ENCODE measurements at regions not wholly inside any gene's neighbourhood (a gene's known extent, or its start where the extent isn't known, plus 50 kb on each side); places are given as distances from the start of the nearest gene placed in this dataset.

DNA sequence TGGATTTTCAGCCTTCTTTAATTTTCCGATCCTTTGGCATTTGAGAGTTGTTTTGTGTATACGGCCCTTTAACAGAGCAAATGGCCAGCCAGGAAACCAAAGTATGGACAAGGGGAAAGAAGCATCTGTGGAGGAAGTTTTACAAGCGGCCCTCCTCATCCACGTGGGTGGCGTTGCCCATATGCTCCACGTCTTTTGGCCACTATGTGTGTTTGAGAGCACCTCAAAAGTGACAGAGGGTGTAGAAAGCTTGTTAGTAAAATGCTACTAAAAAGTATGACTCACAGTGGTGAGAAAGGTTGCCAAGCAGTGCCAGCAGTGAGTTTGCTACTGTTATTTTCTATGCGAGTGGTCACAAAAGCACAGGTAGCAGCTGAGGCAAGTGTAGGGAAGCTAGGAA is 451.8 kb upstream of the NPAP1 start:
- TF ChIP-seq GATA3 (IDR thresholded peaks at IDR 0.05; ENCODE audit: low read depth, low read length): no peak

DNA sequence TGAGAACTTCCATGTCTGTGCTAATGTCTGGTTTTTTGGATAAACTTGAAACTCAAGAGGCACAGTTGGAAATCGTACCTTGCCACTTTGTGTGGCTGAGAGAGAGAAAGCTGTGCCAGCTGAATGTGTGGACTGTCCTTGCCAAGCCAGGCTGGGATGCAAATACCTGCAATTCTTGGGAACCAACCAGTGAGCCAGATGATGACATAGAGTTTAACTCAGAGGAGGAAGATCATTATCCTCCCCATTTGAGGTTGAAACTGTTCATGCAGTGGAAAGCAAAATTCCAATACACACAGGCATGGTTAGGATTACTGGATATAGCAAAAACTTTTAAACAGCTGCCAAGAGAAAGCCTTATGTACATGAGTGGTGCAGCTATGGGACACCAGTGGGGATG is 451.4 kb upstream of the NPAP1 start:
- TF ChIP-seq GATA2 (IDR thresholded peaks at IDR 0.05; ENCODE audit: low read depth, low read length) (no peak), GATA3 (IDR thresholded peaks at IDR 0.05; ENCODE audit: low read depth, low read length) (no peak)

DNA sequence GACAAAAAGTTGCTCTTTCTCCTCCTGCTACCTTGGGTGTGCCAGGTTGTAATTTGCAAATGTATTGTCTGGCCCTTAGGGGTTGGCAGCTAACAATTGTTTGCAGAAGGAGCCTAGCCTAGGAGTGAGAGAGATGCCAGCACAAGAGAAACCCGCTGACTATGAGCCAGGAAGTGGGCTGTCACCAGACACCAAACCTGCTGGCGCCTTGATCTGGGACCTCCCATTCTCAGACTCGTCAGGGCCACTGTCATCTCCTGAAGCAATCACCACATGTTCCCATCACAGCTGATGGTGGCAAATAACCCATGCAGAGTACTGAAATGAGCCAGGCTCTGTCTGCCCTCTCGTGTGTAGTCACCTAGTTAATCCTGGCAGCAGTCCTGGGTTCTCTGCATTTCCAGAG is 406.4 kb upstream of the NPAP1 start:
- TF ChIP-seq GATA3 (IDR thresholded peaks at IDR 0.05; ENCODE audit: low read depth, low read length) (no peak), GATA2 (IDR thresholded peaks at IDR 0.05; ENCODE audit: low read depth, low read length) (no peak)

DNA sequence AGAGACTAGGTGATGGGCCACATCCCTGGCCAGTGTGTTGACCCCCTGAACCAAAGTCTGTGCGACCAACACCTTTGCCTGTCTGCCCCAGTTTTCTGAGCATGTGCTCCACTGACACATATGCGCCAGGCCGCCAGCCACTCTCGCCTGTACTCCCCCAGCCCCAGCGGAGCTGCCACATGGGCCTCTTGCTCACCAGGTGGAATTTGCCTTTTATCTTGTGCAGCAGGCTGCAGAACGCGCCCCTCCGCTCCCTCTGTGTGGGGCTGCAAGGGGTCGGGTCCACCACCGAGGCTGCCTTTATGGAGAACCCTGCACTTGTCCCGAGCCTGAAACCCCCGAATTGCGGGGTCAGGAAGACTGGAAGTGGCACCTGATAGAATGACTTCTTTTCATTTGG is 405.7 kb upstream of the NPAP1 start:
- TF ChIP-seq GATA2 (IDR thresholded peaks at IDR 0.05; ENCODE audit: low read depth, low read length) (no peak), GATA3 (IDR thresholded peaks at IDR 0.05; ENCODE audit: low read depth, low read length) (no peak)

DNA sequence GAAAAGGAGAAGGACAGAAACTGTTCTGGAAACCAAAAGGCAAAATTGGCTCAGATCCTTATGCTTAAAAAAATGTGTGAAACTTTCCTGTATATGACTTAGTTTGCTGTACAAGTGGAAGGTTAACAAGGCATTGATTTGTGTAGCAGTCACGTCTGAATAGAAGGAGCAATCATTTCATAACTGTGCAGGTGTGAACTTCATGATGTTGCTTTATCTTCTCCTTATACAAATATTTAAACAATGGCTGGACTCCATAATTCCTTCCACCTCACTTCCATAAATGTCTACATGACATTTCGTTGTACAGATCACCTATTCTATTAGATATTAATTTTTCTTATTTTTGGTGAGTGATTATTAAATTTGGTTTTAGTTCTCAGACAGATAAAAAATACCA is 382.7 kb upstream of the NPAP1 start:
- no peak for TF ChIP-seq GATA2 (IDR thresholded peaks at IDR 0.05; ENCODE audit: low read depth, low read length)
- TF ChIP-seq GATA3 (IDR thresholded peaks at IDR 0.05; ENCODE audit: low read depth, low read length): no peak

DNA sequence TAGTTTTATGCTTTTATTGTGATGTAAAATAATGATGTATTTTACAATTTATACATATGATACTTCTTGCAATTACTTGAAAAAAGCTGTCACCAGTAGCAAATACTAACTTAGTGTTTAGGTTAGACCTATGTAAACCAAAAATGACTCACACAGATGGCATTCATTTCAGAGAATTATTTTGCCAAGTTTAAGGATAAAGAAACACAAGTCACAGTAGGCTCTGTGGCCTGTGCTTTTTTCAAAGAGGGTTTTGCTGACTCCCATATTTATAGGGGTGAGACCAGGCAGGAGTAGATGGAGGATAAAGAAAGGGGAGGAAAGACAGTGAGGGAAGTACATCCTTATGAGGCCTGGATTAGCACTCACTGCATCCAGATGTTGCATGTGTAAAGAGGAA is 356.6 kb upstream of the NPAP1 start:
- TF ChIP-seq GATA2 (IDR thresholded peaks at IDR 0.05; ENCODE audit: low read depth, low read length) (no peak), GATA3 (IDR thresholded peaks at IDR 0.05; ENCODE audit: low read depth, low read length) (no peak)

DNA sequence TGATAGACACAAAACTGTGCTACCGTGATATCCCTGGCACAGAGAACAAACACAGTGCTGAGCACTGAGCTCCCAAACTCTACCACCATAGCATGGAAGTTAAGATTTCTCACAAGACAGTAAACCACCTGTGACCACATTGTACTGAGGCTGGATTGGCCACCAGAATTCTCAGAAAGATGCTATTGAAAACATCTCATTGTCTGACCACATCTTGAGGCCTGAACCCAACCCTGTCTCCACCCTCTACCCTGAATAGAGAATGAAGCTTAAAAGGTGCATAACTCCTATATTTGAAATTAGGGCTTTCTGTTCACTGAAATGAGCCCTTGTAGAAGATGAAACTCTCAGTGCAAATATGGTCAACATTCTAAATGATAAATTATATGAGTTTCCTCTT is 281.3 kb upstream of the NPAP1 start:
- TF ChIP-seq GATA3 (IDR thresholded peaks at IDR 0.05; ENCODE audit: low read depth, low read length) (no peak), GATA2 (IDR thresholded peaks at IDR 0.05; ENCODE audit: low read depth, low read length) (no peak)

DNA sequence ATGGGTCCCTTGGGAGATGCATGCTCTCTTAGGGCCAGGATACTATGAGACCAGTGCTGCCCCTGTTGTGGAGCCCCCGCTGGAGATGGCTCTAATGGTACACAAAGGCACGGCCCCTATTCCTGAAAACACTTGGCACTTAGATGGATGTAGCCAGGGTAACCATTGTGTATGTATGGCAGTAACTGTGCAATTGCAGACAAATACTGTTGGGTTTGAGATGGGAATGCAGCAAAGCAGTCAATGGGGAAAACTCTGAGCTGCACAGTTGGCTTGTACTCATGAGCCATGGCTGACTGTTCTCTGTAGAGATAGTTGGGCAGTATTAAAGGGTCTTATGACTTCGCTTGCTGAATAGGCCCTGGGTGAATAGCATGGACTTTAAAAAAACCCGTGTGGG is 67.9 kb upstream of the NPAP1 start:
- TF ChIP-seq GATA2 (IDR thresholded peaks at IDR 0.05; ENCODE audit: low read depth, low read length): no peak
- no peak for TF ChIP-seq GATA3 (IDR thresholded peaks at IDR 0.05; ENCODE audit: low read depth, low read length)

DNA sequence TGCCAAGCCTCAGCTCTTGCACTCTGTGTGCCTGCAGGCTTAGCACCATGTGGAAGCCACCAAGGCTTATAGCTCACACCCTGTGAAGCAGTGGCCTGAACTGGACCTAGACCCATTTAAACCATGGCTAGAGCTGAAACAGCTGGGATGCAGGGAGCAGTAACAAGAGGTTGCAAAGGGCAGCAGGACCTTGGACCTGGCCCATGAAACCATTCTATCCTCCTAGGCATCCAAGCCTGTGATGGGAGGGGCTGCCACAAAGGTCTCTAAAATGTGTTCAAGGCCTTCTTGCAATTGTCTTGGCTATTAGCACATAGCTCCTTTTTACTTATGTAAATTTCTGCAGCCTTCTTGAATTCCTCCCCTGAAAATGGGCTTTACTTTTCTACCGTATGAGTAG is 57.9 kb upstream of the NPAP1 start:
- TF ChIP-seq GATA2 (IDR thresholded peaks at IDR 0.05; ENCODE audit: low read depth, low read length) (no peak), GATA3 (IDR thresholded peaks at IDR 0.05; ENCODE audit: low read depth, low read length) (no peak)

DNA sequence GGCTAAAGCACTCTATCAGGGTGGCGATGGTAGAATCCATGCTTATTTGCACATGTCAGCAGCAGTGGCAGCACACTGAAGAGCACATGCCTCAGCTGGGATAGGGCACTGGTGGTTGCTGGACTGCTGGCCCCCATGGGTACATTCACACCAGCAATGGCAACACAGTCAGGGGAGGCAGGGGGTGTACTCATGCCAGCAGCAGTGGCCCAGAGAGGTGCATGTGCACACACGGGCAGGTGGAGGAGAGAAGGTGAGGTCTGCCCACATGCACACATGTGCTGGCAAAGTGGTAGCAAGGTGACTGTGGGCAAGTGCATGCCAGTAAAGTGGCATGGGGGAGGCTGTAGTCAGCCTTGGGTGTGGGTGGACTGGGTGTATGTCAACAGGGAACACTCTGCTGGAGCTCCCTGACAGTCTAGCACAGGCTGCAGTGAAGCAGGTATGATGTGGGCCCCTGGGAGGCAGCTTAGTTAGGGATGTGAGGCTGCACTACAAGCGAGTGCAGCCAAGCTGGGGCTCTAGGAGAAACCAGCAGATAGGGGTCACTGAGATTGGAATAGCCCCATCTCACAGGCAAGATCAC is 53.9 kb upstream of the NPAP1 start:
- TF ChIP-seq GATA2 (IDR thresholded peaks at IDR 0.05; ENCODE audit: low read depth, low read length): no peak
- no peak for TF ChIP-seq GATA3 (IDR thresholded peaks at IDR 0.05; ENCODE audit: low read depth, low read length)

Data from SH-SY5Y (cell line).